Subcutaneous abdominal adipose tissue (tissue), 5 donors: ENCODE measurements at regions not wholly inside any gene's neighbourhood (a gene's known extent, or its start where the extent isn't known, plus 50 kb on each side); places are given as distances from the start of the nearest gene placed in this dataset.

Source experiments
- H3K27ac ChIP-seq: one replicate; pipeline ENCODE4 v1.7.0; 2013; ENCODE audit warnings: low read depth, mild to moderate bottlenecking, inconsistent platforms, low read length, moderate library complexity
- H3K27me3 ChIP-seq, 5 donors: one replicate each; pipeline ENCODE4 v1.7.0; 2013; ENCODE audit warnings: low read length in 5 of 5, inconsistent platforms in 1 of 5; ENCODE audit not compliant: control insufficient read depth in 5 of 5, insufficient read depth in 4 of 5
- H3K36me3 ChIP-seq, 5 donors: one replicate each; pipeline ENCODE4 v1.7.0; 2013; ENCODE audit warnings: low read length in 5 of 5; ENCODE audit not compliant: control insufficient read depth in 5 of 5, insufficient read depth in 5 of 5
- H3K4me1 ChIP-seq, 5 donors: one replicate each; pipeline ENCODE4 v1.7.0; 2013; ENCODE audit warnings: low read length in 5 of 5, mild to moderate bottlenecking in 3 of 5, moderate library complexity in 1 of 5; ENCODE audit not compliant: control insufficient read depth in 5 of 5, insufficient read depth in 5 of 5
- H3K4me3 ChIP-seq, 5 donors: one replicate each; pipeline ENCODE4 v1.7.0; 2013; ENCODE audit warnings: low read length in 5 of 5, low read depth in 1 of 5
- H3K9ac ChIP-seq, 5 donors: one replicate each; pipeline ENCODE4 v1.7.0; 2013; ENCODE audit warnings: low read length in 5 of 5, mild to moderate bottlenecking in 4 of 5, moderate library complexity in 3 of 5
- H3K9me3 ChIP-seq, 5 donors: one replicate each; pipeline ENCODE4 v1.7.0; 2013; ENCODE audit warnings: low read length in 5 of 5; ENCODE audit not compliant: control insufficient read depth in 5 of 5
- donor health status: healthy.
- donor health status: healthy.
- donor health status: healthy.
- donor health status: healthy.
- donor health status: healthy.

GRCh38 chr20:56839786-56840185, 210.7 kb downstream of the TFAP2C start:
- H3K4me3 ChIP-seq = no peak overlapping the region
- H3K4me1 ChIP-seq = peaks cover 0 to 7% (median 0%) of the 10 kb centered on the region in 5 donors
- H3K27ac ChIP-seq = no peak overlapping the region
- H3K36me3 ChIP-seq = no peaks in the 10 kb centered on the region
- no peak overlapping the region for H3K9ac ChIP-seq
- H3K27me3 ChIP-seq = peaks cover 4 to 29% (median 20%) of the 10 kb centered on the region in 5 donors
- no peaks in the 10 kb centered on the region for H3K9me3 ChIP-seq

- H3K27me3 ChIP-seq = peaks cover 8 to 30% (median 20%) of the 10 kb centered on the region in 5 donors
- H3K27ac ChIP-seq = no peak overlapping the region
- peaks cover 0 to 7% (median 0%) of the 10 kb centered on the region in 5 donors for H3K4me1 ChIP-seq
- no peaks in the 10 kb centered on the region for H3K9me3 ChIP-seq
- H3K4me3 ChIP-seq = no peak overlapping the region
- H3K36me3 ChIP-seq = no peaks in the 10 kb centered on the region
- H3K9ac ChIP-seq = no peak overlapping the region
Observed at GRCh38 chr20:56840716-56841261, 211.7 kb downstream of the TFAP2C start.

GRCh38 chr20:56841346-56841908, 212.3 kb downstream of the TFAP2C start:
- H3K4me3 ChIP-seq = no peak overlapping the region
- H3K4me1 ChIP-seq = peaks cover 0 to 7% (median 0%) of the 10 kb centered on the region in 5 donors
- H3K9ac ChIP-seq = no peak overlapping the region
- no peaks in the 10 kb centered on the region for H3K9me3 ChIP-seq
- H3K36me3 ChIP-seq = no peaks in the 10 kb centered on the region
- no peak overlapping the region for H3K27ac ChIP-seq
- peaks cover 12 to 27% (median 18%) of the 10 kb centered on the region in 5 donors for H3K27me3 ChIP-seq

- peaks cover 0 to 7% (median 0%) of the 10 kb centered on the region in 5 donors for H3K4me1 ChIP-seq
- H3K27me3 ChIP-seq = peaks cover 8 to 26% (median 15%) of the 10 kb centered on the region in 5 donors
- no peak overlapping the region for H3K4me3 ChIP-seq
- H3K27ac ChIP-seq = no peak overlapping the region
- no peak overlapping the region for H3K9ac ChIP-seq
- no peaks in the 10 kb centered on the region for H3K9me3 ChIP-seq
- no peaks in the 10 kb centered on the region for H3K36me3 ChIP-seq
Observed at GRCh38 chr20:56842056-56842455, 212.9 kb downstream of the TFAP2C start.

GRCh38 chr20:56843386-56843785, 214.3 kb downstream of the TFAP2C start:
- H3K27ac ChIP-seq = no peak overlapping the region

GRCh38 chr20:56843817-56844216, 214.7 kb downstream of the TFAP2C start:
- Histone ChIP-seq H3K4me3 (no peak overlapping the region), H3K27ac (no peak overlapping the region), H3K9ac (no peak overlapping the region)

More at GRCh38 chr20:56843386-56843785, 214.3 kb downstream of the TFAP2C start:
- peaks cover 3 to 23% (median 16%) of the 10 kb centered on the region in 5 donors for H3K27me3 ChIP-seq
- no peak overlapping the region for H3K4me3 ChIP-seq
- H3K36me3 ChIP-seq = no peaks in the 10 kb centered on the region
- peaks cover 0 to 7% (median 0%) of the 10 kb centered on the region in 5 donors for H3K4me1 ChIP-seq
- no peak overlapping the region for H3K9ac ChIP-seq
- H3K9me3 ChIP-seq = no peaks in the 10 kb centered on the region

GRCh38 chr20:56845546-56846086, 216.5 kb downstream of the TFAP2C start:
- Histone ChIP-seq H3K9me3 (no peaks in the 10 kb centered on the region), H3K4me3 (no peak overlapping the region), H3K9ac (no peak overlapping the region), H3K27me3 (peaks cover 6 to 22% (median 16%) of the 10 kb centered on the region in 5 donors), H3K36me3 (no peaks in the 10 kb centered on the region), H3K4me1 (peaks cover 0 to 7% (median 0%) of the 10 kb centered on the region in 5 donors), H3K27ac (no peak overlapping the region)

More at GRCh38 chr20:56843817-56844216, 214.7 kb downstream of the TFAP2C start:
- no peaks in the 10 kb centered on the region for H3K36me3 ChIP-seq
- H3K9me3 ChIP-seq = no peaks in the 10 kb centered on the region
- H3K27me3 ChIP-seq = peaks cover 4 to 25% (median 18%) of the 10 kb centered on the region in 5 donors
- H3K4me1 ChIP-seq = peaks cover 0 to 7% (median 0%) of the 10 kb centered on the region in 5 donors

- peaks cover 0 to under 1% (median 0%) of the 10 kb centered on the region in 5 donors for H3K4me1 ChIP-seq
- no peak overlapping the region for H3K4me3 ChIP-seq
- H3K27me3 ChIP-seq = peaks cover 6 to 20% (median 14%) of the 10 kb centered on the region in 5 donors
- peaks cover 0 to 4% (median 0%) of the 10 kb centered on the region in 5 donors for H3K9me3 ChIP-seq
- H3K36me3 ChIP-seq = no peaks in the 10 kb centered on the region
- no peak overlapping the region for H3K9ac ChIP-seq
- no peak overlapping the region for H3K27ac ChIP-seq
Observed at GRCh38 chr20:56848561-56848960, 219.5 kb downstream of the TFAP2C start.

GRCh38 chr20:56851552-56851951, 222.4 kb downstream of the TFAP2C start:
- no peaks in the 10 kb centered on the region for H3K4me1 ChIP-seq
- no peak overlapping the region for H3K4me3 ChIP-seq
- H3K9me3 ChIP-seq = peaks cover 0 to 4% (median 0%) of the 10 kb centered on the region in 5 donors
- H3K27me3 ChIP-seq = peaks cover 3 to 18% (median 11%) of the 10 kb centered on the region in 5 donors
- no peak overlapping the region for H3K9ac ChIP-seq
- no peak overlapping the region for H3K27ac ChIP-seq
- no peaks in the 10 kb centered on the region for H3K36me3 ChIP-seq

GRCh38 chr20:56855708-56856107, 226.6 kb downstream of the TFAP2C start:
- no peak overlapping the region for H3K4me3 ChIP-seq
- no peaks in the 10 kb centered on the region for H3K36me3 ChIP-seq

More at GRCh38 chr20:56855708-56856107, 226.6 kb downstream of the TFAP2C start:
- H3K9me3 ChIP-seq = peaks cover 0 to 4% (median 0%) of the 10 kb centered on the region in 5 donors
- H3K27ac ChIP-seq = no peak overlapping the region
- H3K4me1 ChIP-seq = peaks cover 0 to 3% (median 0%) of the 10 kb centered on the region in 5 donors
- peaks cover 4 to 18% (median 10%) of the 10 kb centered on the region in 5 donors for H3K27me3 ChIP-seq
- no peak overlapping the region for H3K9ac ChIP-seq
